UCSD-AML1 (cell line): ENCODE measurements at regions not wholly inside any gene's neighbourhood (a gene's known extent, or its start where the extent isn't known, plus 50 kb on each side); places are given as distances from the start of the nearest gene placed in this dataset.
"Not testable (repeated sequence)": the region's sequence is repeated elsewhere in the genome, so short reads cannot be mapped to it uniquely, and the experiment has no call there.

Source experiments
- DNase-seq: peaks from one replicate; lab custom pipeline; 2025; ENCODE audit not compliant: unreplicated experiment; lab: John Stamatoyannopoulos, UW

GRCh38 chr6:3619800-3620199, 131.7 kb downstream of the PXDC1 start:
- DNase-seq, result no peak

- no peak for DNase-seq
These were observed 132.3 kb downstream of the PXDC1 start for GRCh38 chr6:3619201-3619600.

DNA sequence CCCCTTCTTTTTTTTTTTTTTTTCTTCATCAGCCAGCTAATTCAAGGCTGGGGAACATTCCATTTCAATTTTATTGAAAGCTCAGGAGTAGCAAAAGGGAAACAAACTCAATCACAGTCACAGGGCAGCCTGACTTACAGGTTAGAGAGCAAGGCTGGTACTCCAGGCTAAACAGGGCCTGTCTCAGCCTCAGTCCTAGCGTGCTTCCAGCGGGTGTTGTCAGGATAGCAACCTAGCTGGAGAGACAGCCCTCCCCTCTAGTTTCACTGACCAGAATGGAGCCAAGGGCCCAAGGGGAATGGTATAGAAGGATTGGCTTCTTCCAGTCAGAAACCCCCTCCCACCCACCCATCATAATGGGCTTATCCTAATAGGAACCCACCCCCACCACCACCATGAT, 132.9 kb downstream of the PXDC1 start:
- no peak for DNase-seq

- no peak for DNase-seq
These were observed 133.7 kb downstream of the PXDC1 start for GRCh38 chr6:3617681-3618311.

DNA sequence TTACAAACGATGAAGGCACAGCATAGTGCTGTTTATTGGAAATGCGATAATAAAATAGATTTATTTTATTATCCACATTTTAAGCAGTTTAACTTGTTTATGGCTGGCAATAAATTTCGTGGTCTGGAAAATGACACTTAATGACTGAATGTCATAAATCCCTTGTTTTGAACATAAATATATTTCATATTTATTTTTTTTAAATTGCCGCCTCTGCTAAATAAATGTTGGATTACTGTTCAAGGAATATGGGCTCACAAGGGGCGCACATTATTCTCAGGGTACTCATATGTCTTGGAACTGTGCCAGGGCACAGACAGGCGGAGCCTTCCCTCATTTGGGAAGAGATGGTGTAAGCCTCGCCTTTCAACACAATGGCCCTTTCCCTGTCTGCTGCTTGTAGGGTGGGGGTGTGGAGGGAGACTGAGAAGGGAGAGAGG, 134.3 kb downstream of the PXDC1 start:
- DNase-seq, result no peak

- no peak for DNase-seq
These were observed 134.8 kb downstream of the PXDC1 start for GRCh38 chr6:3616565-3617176.

- DNase-seq, result no peak
These were observed 135.8 kb downstream of the PXDC1 start for GRCh38 chr6:3615391-3616380.

GRCh38 chr6:3614918-3615317, 136.6 kb downstream of the PXDC1 start:
- DNase-seq, result no peak

DNA sequence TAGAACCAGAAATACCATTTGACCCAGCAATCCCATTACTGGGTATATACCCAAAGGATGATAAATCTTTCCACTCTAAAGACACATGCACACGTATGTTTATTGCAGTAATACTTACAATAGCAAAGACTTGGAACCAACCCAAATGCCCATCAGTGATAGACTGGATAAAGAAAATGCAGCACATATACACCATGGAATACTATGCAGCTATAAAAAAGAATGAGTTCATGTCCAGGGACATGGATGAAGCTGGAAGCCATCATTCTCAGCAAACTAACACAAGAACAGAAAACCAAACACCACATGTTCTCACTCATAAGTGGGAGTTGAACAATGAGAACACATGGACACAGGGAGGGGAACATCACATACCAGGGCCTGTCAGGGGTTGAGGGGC, 137.9 kb downstream of the PXDC1 start:
- not testable (repeated sequence) for DNase-seq

DNA sequence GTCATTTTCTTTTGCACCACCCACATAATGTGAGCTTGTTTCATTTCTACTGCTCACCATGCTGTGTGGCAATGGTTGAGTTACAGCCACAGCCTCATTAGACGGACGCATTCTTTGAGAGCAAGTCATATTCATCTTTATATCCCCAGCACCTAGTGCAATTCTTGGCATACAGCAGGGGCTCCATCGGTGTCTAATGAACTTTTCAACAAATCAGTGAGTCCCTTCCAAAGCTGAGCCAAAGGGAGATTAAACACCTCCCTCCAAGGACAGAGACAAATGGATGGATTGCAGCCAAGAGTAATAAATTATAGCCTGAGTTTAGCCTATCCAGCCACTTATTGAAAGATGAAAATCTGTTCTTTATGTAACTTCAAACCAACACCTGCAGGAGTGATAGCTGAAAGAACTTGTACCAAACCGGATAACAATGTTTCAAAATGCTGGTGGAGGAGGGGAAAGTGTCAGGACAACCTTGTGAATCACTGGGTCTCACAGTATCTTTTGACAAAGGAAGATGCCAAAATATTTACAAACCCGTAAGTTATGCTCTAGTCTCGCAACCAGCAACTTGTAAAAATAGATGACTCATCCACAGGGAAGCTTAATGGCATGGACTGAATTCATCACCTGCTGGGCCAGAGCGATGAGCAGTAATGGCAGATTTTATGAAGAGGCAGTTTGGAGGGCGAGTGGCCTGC, 139.0 kb downstream of the PXDC1 start:
- no peak for DNase-seq

DNA sequence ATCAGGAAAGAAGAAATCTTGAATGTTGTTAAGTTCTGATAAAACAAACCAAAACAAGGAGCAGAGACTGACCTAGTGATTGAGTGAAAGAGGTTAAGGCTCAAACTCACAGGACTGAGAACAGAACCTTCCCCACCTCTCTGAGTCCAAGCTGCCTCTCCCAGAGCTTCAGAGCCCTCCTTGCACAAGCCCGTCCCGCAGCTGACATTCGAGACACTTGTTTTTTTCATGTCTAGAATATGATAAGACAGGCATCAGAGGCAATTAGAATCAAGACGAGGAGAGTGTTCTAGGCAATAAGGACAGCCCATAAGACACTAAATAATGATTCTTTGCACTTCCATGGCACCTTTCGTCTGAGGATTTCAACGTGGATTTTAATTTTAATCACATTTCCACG, 140.6 kb downstream of the PXDC1 start:
- DNase-seq, result no peak

GRCh38 chr6:3610206-3610605, 141.3 kb downstream of the PXDC1 start:
- no peak for DNase-seq

GRCh38 chr6:3609388-3609787, 142.1 kb downstream of the PXDC1 start:
- no peak for DNase-seq

DNA sequence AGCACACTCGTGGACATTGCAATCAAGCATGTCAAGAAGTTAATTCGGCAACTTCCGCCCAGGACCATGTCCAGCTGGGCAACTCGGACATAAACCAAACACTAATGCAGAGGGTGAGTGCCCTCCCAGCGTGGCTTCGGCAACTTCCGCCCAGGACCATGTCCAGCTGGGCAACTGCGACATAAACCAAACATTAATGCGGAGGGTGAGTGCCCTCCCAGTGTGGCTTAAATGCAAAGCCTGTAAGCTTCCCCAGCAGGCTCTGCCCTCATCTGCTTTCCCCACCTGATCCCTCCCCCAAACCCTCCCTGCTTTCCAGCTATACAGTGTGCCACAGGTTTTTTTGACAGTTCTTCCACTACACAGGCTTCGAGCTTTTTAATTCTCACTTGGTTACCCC, 143.4 kb downstream of the PXDC1 start:
- DNase-seq, result no peak

DNA sequence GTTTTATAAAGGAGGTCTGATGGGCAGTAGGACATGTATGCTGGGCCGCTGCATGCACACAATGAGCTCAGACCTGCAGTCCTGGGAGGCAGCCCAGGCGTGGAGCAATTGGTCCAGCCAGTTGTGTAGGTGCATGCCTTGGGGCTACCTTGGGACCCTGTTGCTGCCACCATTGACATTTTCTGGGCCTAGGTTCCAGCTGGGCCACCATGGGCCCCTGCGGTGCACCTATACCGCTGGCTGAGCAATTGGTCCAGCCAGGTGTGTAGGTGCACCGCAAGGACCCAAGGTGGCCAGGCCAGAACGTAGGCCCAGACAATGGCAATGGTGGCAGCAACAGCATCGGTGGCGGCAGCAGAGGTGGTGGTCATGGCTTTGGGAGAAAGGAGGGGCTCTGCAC, 143.9 kb downstream of the PXDC1 start:
- no peak for DNase-seq

GRCh38 chr6:3607171-3607570, 144.3 kb downstream of the PXDC1 start:
- no peak for DNase-seq

DNA sequence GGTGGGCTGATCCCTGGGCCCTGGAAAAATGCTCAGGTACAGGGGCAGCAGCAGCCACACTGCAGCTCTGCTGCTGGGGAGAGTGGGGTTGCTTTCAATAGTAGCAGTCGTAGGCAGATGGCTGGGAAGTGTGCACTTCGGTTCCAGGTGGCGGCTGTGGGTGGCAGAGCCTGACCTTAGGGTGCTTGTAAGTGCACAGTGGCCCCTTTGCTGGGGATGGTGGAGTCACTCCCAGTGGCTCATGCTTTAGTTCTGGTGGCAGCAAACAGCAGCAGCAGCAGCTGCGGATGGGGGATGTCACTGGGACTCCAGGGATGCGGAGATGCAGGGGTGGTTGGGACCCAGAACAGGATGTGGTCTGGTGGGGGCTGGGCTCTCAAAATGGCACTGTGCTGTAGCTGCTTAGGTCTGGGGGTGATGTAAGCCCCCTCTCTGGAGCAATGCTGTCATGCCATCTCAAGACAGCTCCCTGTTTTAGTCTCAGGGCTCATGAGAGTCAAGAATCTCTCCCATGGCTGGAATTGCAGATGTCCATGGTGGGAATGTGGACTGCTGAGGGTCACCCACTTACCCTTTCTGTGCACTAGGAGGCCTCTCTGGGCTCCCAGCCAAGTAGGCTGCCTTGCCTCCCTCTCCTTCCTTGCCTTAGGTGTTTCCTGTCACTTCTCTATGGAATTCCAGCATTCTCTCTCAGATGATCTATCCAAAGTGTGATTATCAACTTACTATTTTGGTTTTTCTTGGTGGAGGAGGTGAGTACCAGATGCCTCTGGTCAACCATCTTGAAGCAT, 146.7 kb upstream of the SLC22A23 start:
- DNase-seq, result no peak

- DNase-seq, result no peak
These were observed 144.7 kb upstream of the SLC22A23 start for GRCh38 chr6:3601570-3601969.

DNA sequence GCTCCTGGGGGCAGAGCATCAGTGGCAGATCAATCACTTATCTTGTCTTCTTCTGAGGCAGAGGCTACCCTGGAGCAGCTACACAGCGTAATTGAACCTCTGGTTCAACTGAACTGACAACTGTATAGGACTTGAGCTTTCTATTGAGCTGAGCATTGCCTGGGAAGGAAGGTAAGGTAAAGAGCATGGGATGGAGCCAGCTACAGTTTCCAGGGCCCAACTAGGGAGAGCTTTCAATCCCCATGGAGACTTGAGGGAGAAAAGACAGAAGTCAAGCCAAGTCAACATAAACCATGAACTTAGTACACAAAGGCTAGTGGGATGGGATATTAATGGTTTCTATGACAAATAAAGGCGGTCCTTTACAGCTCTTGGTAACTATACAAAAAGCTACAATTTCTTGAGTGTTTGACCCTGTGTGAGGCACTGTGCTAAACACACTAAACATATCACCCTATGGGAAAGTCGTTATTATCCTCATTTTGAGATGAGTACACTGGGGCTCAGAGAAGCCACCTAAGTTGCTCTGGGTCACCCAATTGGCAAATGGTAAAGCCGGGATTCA, 140.7 kb upstream of the SLC22A23 start:
- DNase-seq, result no peak

DNA sequence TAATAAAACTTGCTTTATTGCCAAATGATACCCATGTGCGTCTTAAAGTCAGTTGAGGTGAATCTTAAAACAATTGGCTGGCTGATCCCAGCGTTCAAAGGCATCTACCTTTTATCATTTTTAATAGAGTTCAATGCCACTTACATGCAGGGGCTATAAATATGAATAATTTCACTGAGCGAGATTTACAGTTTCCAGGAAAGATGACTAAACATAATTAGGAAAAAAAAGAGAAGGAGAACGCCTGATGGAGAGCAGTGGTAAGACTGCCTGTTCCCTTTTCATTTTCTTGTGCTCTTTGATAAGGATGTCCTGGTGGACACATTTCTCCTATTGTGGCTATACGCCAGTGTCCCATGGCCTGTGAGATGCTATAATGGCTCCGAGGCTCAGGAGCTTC, 139.9 kb upstream of the SLC22A23 start:
- DNase-seq, result no peak
